SKM-1 treated with dmso at 0.1 percent for 144 hours (cell line): ENCODE measurements at regions not wholly inside any gene's neighbourhood (a gene's known extent, or its start where the extent isn't known, plus 50 kb on each side); places are given as distances from the start of the nearest gene placed in this dataset.
A peak's percentile ranks its signal among the peaks of the same experiment; 100 is the strongest.

Source experiments
- DNase-seq: peaks from one replicate; lab custom pipeline; 2025; ENCODE audit not compliant: unreplicated experiment; lab: John Stamatoyannopoulos, UW

GRCh38 chr7:115478426-115478825 is 552.1 kb downstream of the TFEC start:
- no peak for DNase-seq

GRCh38 chr7:115477193-115477651 is 553.3 kb downstream of the TFEC start:
- DNase-seq, result no peak

- no peak for DNase-seq
Measured at GRCh38 chr7:115476671-115477181, 553.8 kb downstream of the TFEC start.

GRCh38 chr7:115475761-115476385 is 554.0 kb downstream of the MDFIC start:
- DNase-seq, result no peak

- peak; percentile 25 for DNase-seq
Measured at GRCh38 chr7:115475206-115475605, 553.3 kb downstream of the MDFIC start.

GRCh38 chr7:115474137-115474536 is 552.2 kb downstream of the MDFIC start:
- DNase-seq, result no peak

GRCh38 chr7:115471891-115472290 is 550.0 kb downstream of the MDFIC start:
- no peak for DNase-seq

- no peak for DNase-seq
Measured at GRCh38 chr7:115462301-115463015, 540.6 kb downstream of the MDFIC start.

GRCh38 chr7:115449689-115450088 is 527.8 kb downstream of the MDFIC start:
- DNase-seq, result no peak

- DNase-seq, result no peak
Measured at GRCh38 chr7:115447495-115447894, 525.6 kb downstream of the MDFIC start.

- DNase-seq, result no peak
Measured at GRCh38 chr7:115441033-115441432, 519.1 kb downstream of the MDFIC start.

GRCh38 chr7:115435178-115435577 is 513.3 kb downstream of the MDFIC start:
- no peak for DNase-seq

- no peak for DNase-seq
Measured at GRCh38 chr7:115429918-115430317, 508.0 kb downstream of the MDFIC start.

GRCh38 chr7:115417662-115418061 is 495.8 kb downstream of the MDFIC start:
- DNase-seq, result no peak

GRCh38 chr7:115410972-115411686 is 489.2 kb downstream of the MDFIC start:
- peak; percentile 89 for DNase-seq

GRCh38 chr7:115410434-115410820 is 488.5 kb downstream of the MDFIC start:
- peak; percentile 65 for DNase-seq

- no peak for DNase-seq
Measured at GRCh38 chr7:115409682-115410433, 488.0 kb downstream of the MDFIC start.

- DNase-seq, result no peak
Measured at GRCh38 chr7:115406219-115406618, 484.3 kb downstream of the MDFIC start.

- DNase-seq, result no peak
Measured at GRCh38 chr7:115387137-115387536, 465.2 kb downstream of the MDFIC start.

GRCh38 chr7:115379321-115379720 is 457.4 kb downstream of the MDFIC start:
- DNase-seq, result no peak

GRCh38 chr7:115368998-115369397 is 447.1 kb downstream of the MDFIC start:
- no peak for DNase-seq
